GM12864 (cell line): ENCODE measurements at regions not wholly inside any gene's neighbourhood (a gene's known extent, or its start where the extent isn't known, plus 50 kb on each side); places are given as distances from the start of the nearest gene placed in this dataset.

Experiments used
- DNase-seq: peaks from one replicate; pipeline ENCODE4 v3.0.0-alpha.2; 2011; ENCODE audit warnings: low read depth
- H3K4me3 ChIP-seq: 2 replicates; pipeline ENCODE4 v1.5.1; 2011; ENCODE audit warnings: mild to moderate bottlenecking, low read depth, low read length, control low read depth
- TF ChIP-seq, protein P1 (sequence below): IDR thresholded peaks from 2 replicates; pipeline ENCODE4 v1.5.1; 2011; ENCODE audit warnings: low read depth, mild to moderate bottlenecking, moderate library complexity, low read length, control low read depth, inconsistent platforms; ENCODE audit errors: missing control alignments

DNA sequence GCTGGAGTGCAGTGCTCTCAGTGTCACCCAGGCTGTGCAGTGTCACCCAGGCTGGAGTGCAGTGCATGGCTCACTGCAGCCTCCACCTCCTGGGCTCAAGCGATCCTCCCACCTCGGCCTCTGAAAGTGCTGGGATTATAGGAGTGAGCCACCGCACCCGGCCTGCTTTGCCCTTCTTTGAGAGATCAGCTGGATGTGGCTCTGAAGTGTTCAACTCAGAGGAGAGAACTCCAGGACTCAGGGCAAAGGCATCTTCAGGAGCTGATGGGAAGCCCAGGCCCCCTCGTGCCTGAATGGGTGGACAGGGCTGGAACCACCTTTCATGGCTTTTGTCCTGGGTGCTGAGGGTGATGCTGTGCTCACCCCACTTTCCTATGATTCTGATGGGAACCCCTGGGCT is 52.0 kb upstream of the HAAO start:
- H3K4me3 ChIP-seq: no peak overlapping the region
- TF ChIP-seq, protein P1, sequence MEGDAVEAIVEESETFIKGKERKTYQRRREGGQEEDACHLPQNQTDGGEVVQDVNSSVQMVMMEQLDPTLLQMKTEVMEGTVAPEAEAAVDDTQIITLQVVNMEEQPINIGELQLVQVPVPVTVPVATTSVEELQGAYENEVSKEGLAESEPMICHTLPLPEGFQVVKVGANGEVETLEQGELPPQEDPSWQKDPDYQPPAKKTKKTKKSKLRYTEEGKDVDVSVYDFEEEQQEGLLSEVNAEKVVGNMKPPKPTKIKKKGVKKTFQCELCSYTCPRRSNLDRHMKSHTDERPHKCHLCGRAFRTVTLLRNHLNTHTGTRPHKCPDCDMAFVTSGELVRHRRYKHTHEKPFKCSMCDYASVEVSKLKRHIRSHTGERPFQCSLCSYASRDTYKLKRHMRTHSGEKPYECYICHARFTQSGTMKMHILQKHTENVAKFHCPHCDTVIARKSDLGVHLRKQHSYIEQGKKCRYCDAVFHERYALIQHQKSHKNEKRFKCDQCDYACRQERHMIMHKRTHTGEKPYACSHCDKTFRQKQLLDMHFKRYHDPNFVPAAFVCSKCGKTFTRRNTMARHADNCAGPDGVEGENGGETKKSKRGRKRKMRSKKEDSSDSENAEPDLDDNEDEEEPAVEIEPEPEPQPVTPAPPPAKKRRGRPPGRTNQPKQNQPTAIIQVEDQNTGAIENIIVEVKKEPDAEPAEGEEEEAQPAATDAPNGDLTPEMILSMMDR: no peak
- DNase-seq: no peak

DNA sequence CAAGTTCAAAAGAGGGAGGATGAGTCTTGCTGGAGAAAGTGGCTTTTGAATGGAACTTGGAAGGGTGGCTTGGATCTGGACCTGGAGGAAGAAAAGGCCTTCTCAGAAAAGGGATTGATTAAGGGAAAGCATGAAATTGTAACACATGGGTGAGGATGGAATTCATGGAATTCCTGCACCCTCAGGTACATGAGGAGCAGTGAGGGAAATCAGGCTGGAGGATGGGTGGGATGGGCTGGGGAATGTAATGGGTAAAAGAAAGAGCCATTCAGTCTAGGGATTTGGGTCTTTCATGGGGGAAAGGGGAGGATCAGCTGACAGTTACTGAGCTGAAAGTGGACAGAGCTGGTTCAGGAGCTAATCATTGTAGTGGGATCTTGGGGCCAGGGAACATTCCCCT is 51.2 kb upstream of the HAAO start:
- no peak for DNase-seq
- no peak overlapping the region for H3K4me3 ChIP-seq
- TF ChIP-seq, protein P1: no peak

DNA sequence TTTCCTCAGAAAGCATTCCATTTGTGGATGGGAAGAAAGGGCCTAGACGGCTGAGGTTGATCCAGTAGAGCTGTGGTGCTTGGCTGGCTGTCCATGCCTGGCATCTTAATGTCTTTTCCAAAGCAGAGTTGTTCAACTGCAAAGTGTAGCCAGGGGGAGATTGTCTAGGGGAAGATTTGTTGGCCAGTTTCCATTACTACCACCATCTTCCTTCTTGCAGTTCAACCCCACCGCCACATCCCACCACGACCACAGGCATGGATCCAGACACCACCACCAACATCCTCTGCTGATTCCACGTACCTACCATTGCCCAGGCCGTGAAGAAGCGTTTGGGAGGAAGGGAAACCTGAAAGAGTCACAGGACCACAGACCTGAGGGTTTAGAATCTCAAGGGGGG is 50.7 kb upstream of the HAAO start:
- TF ChIP-seq, protein P1: no peak
- no peak for DNase-seq
- H3K4me3 ChIP-seq: no peak overlapping the region

DNA sequence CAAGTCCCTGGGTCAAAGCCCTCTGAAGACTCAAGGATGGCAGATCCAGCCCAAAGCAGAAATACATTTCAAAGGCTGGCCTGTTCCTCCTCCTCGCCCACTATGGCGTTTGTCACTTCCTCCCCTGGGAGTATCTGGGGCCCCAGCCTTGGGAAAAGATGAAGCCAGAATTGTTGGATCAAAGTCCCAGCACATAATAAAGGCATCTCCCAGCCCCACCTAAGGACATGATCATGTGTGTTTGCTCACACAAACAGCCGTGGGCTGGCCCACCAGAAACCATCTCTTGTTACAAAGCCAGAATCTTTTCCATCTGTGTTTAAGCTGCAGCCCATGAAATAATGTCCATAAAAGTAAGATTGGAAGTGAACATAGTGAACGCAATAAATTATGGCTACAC is 50.1 kb upstream of the HAAO start:
- no peak overlapping the region for H3K4me3 ChIP-seq
- TF ChIP-seq, protein P1: no peak
- no peak for DNase-seq
